ENCODE measurements at regions not wholly inside any gene's neighbourhood (a gene's known extent, or its start where the extent isn't known, plus 50 kb on each side); places are given as distances from the start of the nearest gene placed in this dataset.

GRCh38 chr4:79057772-79058171 is 118.5 kb upstream of the PAQR3 start:
- no peak overlapping the region for H3K27ac ChIP-seq
- H3K4me1 ChIP-seq (ENCODE audit: low read depth) = peaks cover 25% of the 10 kb centered on the region
- H3K4me3 ChIP-seq = no peak overlapping the region
- H3K27me3 ChIP-seq = no peaks in the 10 kb centered on the region
- H3K9me3 ChIP-seq (ENCODE audit: low read depth) = no peaks in the 10 kb centered on the region
- H3K36me3 ChIP-seq = no peaks in the 10 kb centered on the region
- no peak for DNase-seq (ENCODE audit: low read depth in 1 of 2, low spot score in 1 of 2)
- TF ChIP-seq, protein P1, sequence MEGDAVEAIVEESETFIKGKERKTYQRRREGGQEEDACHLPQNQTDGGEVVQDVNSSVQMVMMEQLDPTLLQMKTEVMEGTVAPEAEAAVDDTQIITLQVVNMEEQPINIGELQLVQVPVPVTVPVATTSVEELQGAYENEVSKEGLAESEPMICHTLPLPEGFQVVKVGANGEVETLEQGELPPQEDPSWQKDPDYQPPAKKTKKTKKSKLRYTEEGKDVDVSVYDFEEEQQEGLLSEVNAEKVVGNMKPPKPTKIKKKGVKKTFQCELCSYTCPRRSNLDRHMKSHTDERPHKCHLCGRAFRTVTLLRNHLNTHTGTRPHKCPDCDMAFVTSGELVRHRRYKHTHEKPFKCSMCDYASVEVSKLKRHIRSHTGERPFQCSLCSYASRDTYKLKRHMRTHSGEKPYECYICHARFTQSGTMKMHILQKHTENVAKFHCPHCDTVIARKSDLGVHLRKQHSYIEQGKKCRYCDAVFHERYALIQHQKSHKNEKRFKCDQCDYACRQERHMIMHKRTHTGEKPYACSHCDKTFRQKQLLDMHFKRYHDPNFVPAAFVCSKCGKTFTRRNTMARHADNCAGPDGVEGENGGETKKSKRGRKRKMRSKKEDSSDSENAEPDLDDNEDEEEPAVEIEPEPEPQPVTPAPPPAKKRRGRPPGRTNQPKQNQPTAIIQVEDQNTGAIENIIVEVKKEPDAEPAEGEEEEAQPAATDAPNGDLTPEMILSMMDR (IDR thresholded peaks at IDR 0.05; ENCODE audit: low read depth, low read length) = no peak

DNA sequence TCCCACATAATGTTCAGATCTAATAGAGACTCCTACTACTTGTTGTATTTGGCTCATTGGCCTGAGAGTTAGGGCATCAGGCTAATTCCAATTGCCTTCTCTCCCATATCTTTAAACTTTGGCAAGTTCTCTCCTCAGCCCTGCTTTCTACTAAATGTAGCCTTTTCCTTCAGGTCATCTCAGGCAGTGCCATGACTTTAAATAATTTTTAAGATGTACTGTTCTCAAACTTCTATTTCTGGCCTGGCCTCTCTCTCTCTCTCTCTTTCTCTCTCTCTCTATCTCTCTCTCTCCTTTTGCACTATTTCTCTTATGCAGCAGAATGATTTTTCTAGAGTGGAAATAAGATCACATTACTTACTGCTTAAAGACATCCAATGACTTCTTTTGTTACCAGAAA is 114.5 kb upstream of the PAQR3 start:
- no peak for DNase-seq (ENCODE audit: low read depth in 1 of 2, low spot score in 1 of 2)
- TF ChIP-seq, protein P1 (IDR thresholded peaks at IDR 0.05; ENCODE audit: low read depth, low read length) = no peak
- no peaks in the 10 kb centered on the region for H3K9me3 ChIP-seq (ENCODE audit: low read depth)
- H3K4me1 ChIP-seq (ENCODE audit: low read depth) = peaks cover 25% of the 10 kb centered on the region
- H3K27me3 ChIP-seq = no peaks in the 10 kb centered on the region
- H3K36me3 ChIP-seq = no peaks in the 10 kb centered on the region
- H3K4me3 ChIP-seq = no peak overlapping the region
- no peak overlapping the region for H3K27ac ChIP-seq

DNA sequence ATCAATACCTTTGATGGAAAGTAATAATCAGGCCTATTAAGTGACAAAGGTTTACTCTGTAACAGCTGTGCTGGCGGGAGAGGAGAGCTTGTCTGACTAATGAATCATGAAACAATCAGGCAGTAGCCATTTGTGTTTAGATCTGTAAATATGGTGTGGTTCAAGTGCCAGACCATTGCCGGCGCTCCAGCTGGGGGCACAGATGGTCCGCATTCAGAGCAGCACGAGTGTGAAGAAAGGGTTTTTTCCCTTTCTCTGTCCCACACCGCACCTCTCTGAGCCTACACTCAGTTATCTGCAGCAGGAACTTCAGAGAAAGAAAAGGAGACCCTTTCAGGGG is 111.3 kb upstream of the PAQR3 start:
- Histone ChIP-seq H3K36me3 (no peaks in the 10 kb centered on the region), H3K27ac (no peak overlapping the region), H3K4me3 (no peak overlapping the region), H3K9me3 (ENCODE audit: low read depth) (no peaks in the 10 kb centered on the region), H3K4me1 (ENCODE audit: low read depth) (peaks cover 6% of the 10 kb centered on the region), H3K27me3 (no peaks in the 10 kb centered on the region)
- DNase-seq (ENCODE audit: low read depth in 1 of 2, low spot score in 1 of 2) = no peak
- TF ChIP-seq, protein P1 (IDR thresholded peaks at IDR 0.05; ENCODE audit: low read depth, low read length) = no peak

- peaks cover 6% of the 10 kb centered on the region for H3K4me1 ChIP-seq (ENCODE audit: low read depth)
- no peak overlapping the region for H3K4me3 ChIP-seq
- no peaks in the 10 kb centered on the region for H3K27me3 ChIP-seq
- no peaks in the 10 kb centered on the region for H3K36me3 ChIP-seq
- TF ChIP-seq, protein P1 (IDR thresholded peaks at IDR 0.05; ENCODE audit: low read depth, low read length) = no peak
- no peak for DNase-seq (ENCODE audit: low read depth in 1 of 2, low spot score in 1 of 2)
- H3K9me3 ChIP-seq (ENCODE audit: low read depth) = no peaks in the 10 kb centered on the region
- H3K27ac ChIP-seq = no peak overlapping the region
These were observed 110.8 kb upstream of the PAQR3 start for GRCh38 chr4:79049840-79050540.

DNA sequence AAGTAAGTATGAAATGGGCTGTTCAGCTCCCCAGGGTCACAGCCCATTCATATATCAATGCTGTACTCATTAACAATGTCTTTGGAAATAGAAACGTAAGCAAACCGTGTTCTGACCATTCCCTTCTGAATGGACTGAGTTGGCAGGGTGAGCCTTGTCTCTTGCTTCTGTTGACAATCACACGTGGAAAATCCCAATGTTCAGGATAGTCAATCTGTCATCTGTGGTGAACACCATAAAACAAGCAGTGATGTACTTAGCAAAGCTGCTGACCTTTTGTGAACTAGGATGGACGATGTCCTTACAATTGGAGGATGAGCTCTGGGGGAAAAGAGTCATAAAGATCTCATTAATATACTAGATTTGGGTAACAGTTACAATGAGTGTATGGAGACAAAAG is 109.6 kb upstream of the PAQR3 start:
- TF ChIP-seq, protein P1 (IDR thresholded peaks at IDR 0.05; ENCODE audit: low read depth, low read length) = no peak
- H3K27ac ChIP-seq = no peak overlapping the region
- H3K27me3 ChIP-seq = no peaks in the 10 kb centered on the region
- H3K4me1 ChIP-seq (ENCODE audit: low read depth) = peaks cover 6% of the 10 kb centered on the region
- no peaks in the 10 kb centered on the region for H3K36me3 ChIP-seq
- H3K4me3 ChIP-seq = no peak overlapping the region
- no peak for DNase-seq (ENCODE audit: low read depth in 1 of 2, low spot score in 1 of 2)
- H3K9me3 ChIP-seq (ENCODE audit: low read depth) = no peaks in the 10 kb centered on the region
